ENCODE measurements at regions not wholly inside any gene's neighbourhood (a gene's known extent, or its start where the extent isn't known, plus 50 kb on each side); places are given as distances from the start of the nearest gene placed in this dataset.
A peak's percentile ranks its signal among the peaks of the same experiment; 100 is the strongest.
"Not testable (repeated sequence)": the region's sequence is repeated elsewhere in the genome, so short reads cannot be mapped to it uniquely, and the experiment has no call there.

GRCh38 chr5:119694284-119694683, 64.9 kb downstream of the FAM170A start:
- no peak for TF ChIP-seq CTCF (IDR thresholded peaks at IDR 0.05; ENCODE audit: low read depth, low read length)
- DNase-seq (ENCODE audit: low read depth in 2 of 2), result no peak
- no peak overlapping the region for H3K4me3 ChIP-seq (replicated peaks in 1 of 2; ENCODE audit: low read depth in 2 of 2, low read length in 2 of 2)

GRCh38 chr5:119706049-119706448, 76.7 kb downstream of the FAM170A start:
- DNase-seq (ENCODE audit: low read depth in 2 of 2), result no peak
- TF ChIP-seq CTCF (IDR thresholded peaks at IDR 0.05; ENCODE audit: low read depth, low read length), result no peak
- H3K4me3 ChIP-seq (replicated peaks in 1 of 2; ENCODE audit: low read depth in 2 of 2, low read length in 2 of 2), result no peak overlapping the region

- no peak for TF ChIP-seq CTCF (IDR thresholded peaks at IDR 0.05; ENCODE audit: low read depth, low read length)
Observed at GRCh38 chr5:119708076-119708790, 78.9 kb downstream of the FAM170A start.

GRCh38 chr5:119721775-119722174, 92.4 kb downstream of the FAM170A start:
- H3K4me3 ChIP-seq (replicated peaks in 1 of 2; ENCODE audit: low read depth in 2 of 2, low read length in 2 of 2), result no peak overlapping the region
- no peak for DNase-seq (ENCODE audit: low read depth in 2 of 2)
- no peak for TF ChIP-seq CTCF (IDR thresholded peaks at IDR 0.05; ENCODE audit: low read depth, low read length)

More at GRCh38 chr5:119708076-119708790, 78.9 kb downstream of the FAM170A start:
- no peak for DNase-seq (ENCODE audit: low read depth in 2 of 2)
- no peak overlapping the region for H3K4me3 ChIP-seq (replicated peaks in 1 of 2; ENCODE audit: low read depth in 2 of 2, low read length in 2 of 2)

GRCh38 chr5:119725291-119725690, 95.9 kb downstream of the FAM170A start:
- not testable (repeated sequence) for H3K4me3 ChIP-seq (replicated peaks in 1 of 2; ENCODE audit: low read depth in 2 of 2, low read length in 2 of 2)
- peak in 1 of 2 donors; percentile 5 for DNase-seq (ENCODE audit: low read depth in 2 of 2)

- no peak overlapping the region for H3K4me3 ChIP-seq (replicated peaks in 1 of 2; ENCODE audit: low read depth in 2 of 2, low read length in 2 of 2)
- DNase-seq (ENCODE audit: low read depth in 2 of 2), result no peak
- no peak for TF ChIP-seq CTCF (IDR thresholded peaks at IDR 0.05; ENCODE audit: low read depth, low read length)
Observed at GRCh38 chr5:119726544-119726943, 97.2 kb downstream of the FAM170A start.

GRCh38 chr5:119740225-119740624, 110.9 kb downstream of the FAM170A start:
- H3K4me3 ChIP-seq (replicated peaks in 1 of 2; ENCODE audit: low read depth in 2 of 2, low read length in 2 of 2), result no peak overlapping the region
- DNase-seq (ENCODE audit: low read depth in 2 of 2), result no peak
- TF ChIP-seq CTCF (IDR thresholded peaks at IDR 0.05; ENCODE audit: low read depth, low read length), result no peak

All from cardiac fibroblast (primary cell).